SK-N-SH (cell line): ENCODE measurements at regions not wholly inside any gene's neighbourhood (a gene's known extent, or its start where the extent isn't known, plus 50 kb on each side); places are given as distances from the start of the nearest gene placed in this dataset.

Experiments used
- CTCF ChIA-PET: fragments of 300-600, 350-600 bp; formaldehyde crosslinking; extraction: SDS; loops from one replicate; lab custom pipeline; 2021; lab: Yijun Ruan, JAX
- POLR2A ChIA-PET: fragments of 350-600 bp; sonication (Branson Sonifier 250); formaldehyde crosslinking; extraction: SDS; loops from one replicate; lab custom pipeline; 2020; ENCODE audit warnings: antibody characterized with exemption, inconsistent platforms; lab: Yijun Ruan, JAX
- DNase-seq: peaks from one replicate; pipeline ENCODE4 v3.0.0; 2012
- H2AFZ ChIP-seq: fragments of 200-600 bp; sonication (generic); 2 replicates; pipeline ENCODE4 v1.8.1; 2016; ENCODE audit warnings: antibody characterized with exemption, mild to moderate bottlenecking, low read depth
- H3F3A ChIP-seq: fragments of 200-600 bp; sonication (generic); replicated peaks from 2 replicates; pipeline ENCODE3; 2016; ENCODE audit warnings: antibody characterized with exemption, mild to moderate bottlenecking; ENCODE audit not compliant: insufficient read depth
- H3K27ac ChIP-seq, 2 experiments: fragments of 200-500 bp in 1 of 2; fragments of 200-600 bp in 1 of 2; sonication (Bioruptor generic) in 1 of 2; sonication (generic), shearing (Covaris generic) in 1 of 2; 2 replicates each; pipeline versions ENCODE4 v1.5.1 to v1.6.1; 2014 to 2016; ENCODE audit warnings: low read depth in 2 of 2, inconsistent platforms in 1 of 2, low read length in 1 of 2, mild to moderate bottlenecking in 1 of 2, mixed read lengths in 1 of 2
- H3K27me3 ChIP-seq: fragments of 200-600 bp; sonication (generic), shearing (Covaris generic); 2 replicates; pipeline ENCODE4 v1.6.1; 2016; ENCODE audit warnings: mixed run types; ENCODE audit not compliant: insufficient read depth
- H3K36me3 ChIP-seq, 2 experiments: fragments of 200-500 bp in 1 of 2; fragments of 200-600 bp in 1 of 2; sonication (Bioruptor generic) in 1 of 2; sonication (generic) in 1 of 2; replicated peaks in 1 of 2; 2 replicates each; pipeline versions ENCODE3 to v1.5.1; 2014 to 2016; ENCODE audit warnings: low read length in 1 of 2, mild to moderate bottlenecking in 1 of 2; ENCODE audit not compliant: insufficient read depth in 2 of 2, control insufficient read depth in 1 of 2
- H3K4me1 ChIP-seq, 2 experiments: fragments of 200-500 bp in 1 of 2; fragments of 200-600 bp in 1 of 2; sonication (Bioruptor generic) in 1 of 2; sonication (generic), shearing (Covaris generic) in 1 of 2; 2 replicates each; pipeline versions ENCODE4 v1.5.1 to v1.6.1; 2014 to 2016; ENCODE audit warnings: low read depth in 1 of 2, low read length in 1 of 2, mixed run types in 1 of 2; ENCODE audit not compliant: insufficient read depth in 2 of 2, control insufficient read depth in 1 of 2
- H3K4me2 ChIP-seq: fragments of 200-600 bp; sonication (generic), shearing (Covaris generic); 2 replicates; pipeline ENCODE4 v1.6.1; 2017; ENCODE audit warnings: mixed run types
- H3K4me3 ChIP-seq, 2 experiments: fragments of 200-500 bp in 1 of 2; fragments of 200-600 bp in 1 of 2; sonication (Bioruptor generic) in 1 of 2; sonication (generic), shearing (Covaris generic) in 1 of 2; 2 replicates each; pipeline versions ENCODE4 v1.5.1 to v1.8.1; 2014 to 2016; ENCODE audit warnings: low read depth in 2 of 2, inconsistent platforms in 1 of 2, low read length in 1 of 2, mild to moderate bottlenecking in 1 of 2, mixed read lengths in 1 of 2, moderate library complexity in 1 of 2
- H3K79me2 ChIP-seq: fragments of 200-600 bp; sonication (generic); 2 replicates; pipeline ENCODE4 v1.8.1; 2017; ENCODE audit warnings: mild to moderate bottlenecking; ENCODE audit not compliant: insufficient read depth
- H3K9ac ChIP-seq: fragments of 200-600 bp; sonication (generic); 2 replicates; pipeline ENCODE4 v1.6.1; 2017; ENCODE audit warnings: mixed run types
- H3K9me2 ChIP-seq: fragments of 200-600 bp; sonication (generic); 2 replicates; pipeline ENCODE4 v1.6.1; 2017; ENCODE audit warnings: mixed run types
- H3K9me3 ChIP-seq: fragments of 200-600 bp; sonication (generic); 2 replicates; pipeline ENCODE4 v1.6.1; 2017; ENCODE audit warnings: mixed run types, mild to moderate bottlenecking, moderate library complexity
- H4K20me1 ChIP-seq: fragments of 200-600 bp; sonication (generic); 2 replicates; pipeline ENCODE4 v1.6.1; 2017; ENCODE audit warnings: mild to moderate bottlenecking, mixed run types; ENCODE audit not compliant: insufficient read depth
- CTCF ChIP-seq: fragments of 200-600 bp; sonication (generic); IDR thresholded peaks from 2 replicates; pipeline ENCODE4 v1.6.1; 2017; ENCODE audit warnings: antibody characterized with exemption, mild to moderate bottlenecking, moderate library complexity
- ELF1 ChIP-seq: IDR thresholded peaks from 2 replicates; pipeline ENCODE4 v1.4.0; 2012
- EP300 ChIP-seq, 2 experiments: IDR thresholded peaks; 2 replicates each; pipeline versions ENCODE4 v1.4.0 to v1.6.1; 2012; ENCODE audit warnings: borderline replicate concordance in 1 of 2, low read depth in 1 of 2, low read length in 1 of 2
- EZH2phosphoT487 ChIP-seq: fragments of 200-600 bp; sonication (generic); IDR thresholded peaks from 2 replicates; pipeline ENCODE4 v1.6.1; 2017; ENCODE audit warnings: low read depth, mixed run types, mild to moderate bottlenecking, antibody characterized with exemption, moderate library complexity, borderline replicate concordance
- FOSL2 ChIP-seq: IDR thresholded peaks from 2 replicates; pipeline ENCODE4 v1.4.0; 2012; ENCODE audit warnings: low read depth, mild to moderate bottlenecking, moderate library complexity, borderline replicate concordance
- GABPA ChIP-seq: IDR thresholded peaks from 2 replicates; pipeline ENCODE4 v1.4.0; 2012; ENCODE audit warnings: low read depth, mild to moderate bottlenecking
- IRF3 ChIP-seq: fragments of 150-350 bp; IDR thresholded peaks from 2 replicates; pipeline ENCODE4 v1.6.1; 2016; ENCODE audit warnings: mild to moderate bottlenecking, low read depth, low read length
- MAX ChIP-seq: IDR thresholded peaks from 2 replicates; pipeline ENCODE4 v1.4.0; 2012; ENCODE audit warnings: low read depth
- MEF2A ChIP-seq: IDR thresholded peaks from 2 replicates; pipeline ENCODE4 v1.4.0; 2012; ENCODE audit warnings: low read depth, borderline replicate concordance
- MXI1 ChIP-seq: IDR thresholded peaks from 2 replicates; pipeline ENCODE4 v1.6.1; 2012; ENCODE audit warnings: mild to moderate bottlenecking, low read depth, low read length, improper control_type of control experiment
- PBX3 ChIP-seq: IDR thresholded peaks from 2 replicates; pipeline ENCODE4; 2012
- POLR2AphosphoS5 ChIP-seq: IDR thresholded peaks from 2 replicates; pipeline ENCODE4 v1.6.1; 2012; ENCODE audit warnings: low read depth, low read length
- RAD21 ChIP-seq: IDR thresholded peaks from 2 replicates; pipeline ENCODE4 v1.6.1; 2012; ENCODE audit warnings: mild to moderate bottlenecking, low read length
- REST ChIP-seq: IDR thresholded peaks from 2 replicates; pipeline ENCODE4 v1.6.1; 2012; ENCODE audit warnings: mild to moderate bottlenecking, low read depth, low read length, moderate library complexity
- RFX5 ChIP-seq: IDR thresholded peaks from 2 replicates; pipeline ENCODE4 v1.6.1; 2012; ENCODE audit warnings: mild to moderate bottlenecking, improper control_type of control experiment, low read length
- TCF12 ChIP-seq: IDR thresholded peaks from 2 replicates; pipeline ENCODE4 v1.4.0; 2012
- TEAD4 ChIP-seq: IDR thresholded peaks from 2 replicates; pipeline ENCODE4 v1.4.0; 2012; ENCODE audit warnings: mild to moderate bottlenecking, borderline replicate concordance; ENCODE audit not compliant: insufficient read depth
- USF1 ChIP-seq: IDR thresholded peaks from 2 replicates; pipeline ENCODE4 v1.4.0; 2012; ENCODE audit warnings: low read depth, borderline replicate concordance
- USF2 ChIP-seq: fragments of 150-350 bp; IDR thresholded peaks from 2 replicates; pipeline ENCODE4 v1.6.1; 2017; ENCODE audit warnings: antibody characterized with exemption, low read length, low read depth, borderline replicate concordance
- ZBTB33 ChIP-seq: IDR thresholded peaks from 2 replicates; pipeline ENCODE4 v1.4.0; 2012; ENCODE audit warnings: low read depth, borderline replicate concordance
- WGBS: methylation state at CpG from one replicate; pipeline ENCODE4 v1.1.6; 2017; ENCODE audit warnings: low lambda C conversion rate; 5-methylcytosine and 5-hydroxymethylcytosine counted together

GRCh38 chr3:197373096-197373495 lies 74.7 kb upstream of the DLG1 start:
- peaks cover 0 to 30% of the 10 kb centered on the region in 2 experiments; a peak in 2 of 4 replicates for H3K4me1 ChIP-seq
- H3K27me3 ChIP-seq, result no peaks in the 10 kb centered on the region
- H3K4me3 ChIP-seq, result no peak overlapping the region
- ChIA-PET POLR2A (interaction anchor here (1.1 kb wide), 1 partner anchor 22 kb away, joined by 4 read pairs; no protein-coding TSS in a partner anchor), CTCF (no interaction called here)
- H3K9me2 ChIP-seq, result no peaks in the 10 kb centered on the region
- 80% methylated on average over 8 of the region's 8 CpGs for WGBS
- no peaks in the 10 kb centered on the region for H4K20me1 ChIP-seq
- TF ChIP-seq RFX5 (no peak), EZH2phosphoT487 (no peak), USF2 (no peak), USF1 (no peak), ELF1 (no peak), MAX (no peak), CTCF (no peak), POLR2AphosphoS5 (no peak), EP300 (IDR thresholded peaks at IDR 0.05; ENCODE audit: borderline replicate concordance in 1 of 2, low read depth in 1 of 2, low read length in 1 of 2) (no peak), IRF3 (no peak), FOSL2 (no peak), PBX3 (no peak), MXI1 (no peak), REST (no peak), TEAD4 (no peak), TCF12 (no peak), GABPA (no peak), MEF2A (no peak), ZBTB33 (no peak), RAD21 (no peak)
- TF ChIP-seq, all 33 proteins: peak for 0
- H3K4me2 ChIP-seq, result no peak overlapping the region
- no peaks in the 10 kb centered on the region for H3K9me3 ChIP-seq
- H3F3A ChIP-seq, result no peaks in the 10 kb centered on the region
- no peak for DNase-seq
- H2AFZ ChIP-seq, result no peak overlapping the region
- no peaks in the 10 kb centered on the region for H3K79me2 ChIP-seq
- no peaks in the 10 kb centered on the region for H3K36me3 ChIP-seq
- H3K27ac ChIP-seq, result no peak overlapping the region
- no peak overlapping the region for H3K9ac ChIP-seq
